ENCODE measurements at regions not wholly inside any gene's neighbourhood (a gene's known extent, or its start where the extent isn't known, plus 50 kb on each side); places are given as distances from the start of the nearest gene placed in this dataset.

GRCh38 chr7:126185959-126186580 is 1066.7 kb downstream of the GRM8 start:
- DNase-seq (ENCODE audit: low read depth) = no peak
- no peak overlapping the region for H3K4me3 ChIP-seq (ENCODE audit: low read depth, low read length)
- TF ChIP-seq CTCF (conservative IDR thresholded peaks at IDR 0.05; ENCODE audit: low read depth, low read length) = no peak

GRCh38 chr7:126179916-126180315 is 1072.8 kb downstream of the GRM8 start:
- no peak for DNase-seq (ENCODE audit: low read depth)
- no peak overlapping the region for H3K4me3 ChIP-seq (ENCODE audit: low read depth, low read length)
- no peak for TF ChIP-seq CTCF (conservative IDR thresholded peaks at IDR 0.05; ENCODE audit: low read depth, low read length)

GRCh38 chr7:126178865-126179264 is 1073.9 kb downstream of the GRM8 start:
- no peak for DNase-seq (ENCODE audit: low read depth)
- no peak overlapping the region for H3K4me3 ChIP-seq (ENCODE audit: low read depth, low read length)
- no peak for TF ChIP-seq CTCF (conservative IDR thresholded peaks at IDR 0.05; ENCODE audit: low read depth, low read length)

GRCh38 chr7:126177782-126178181 is 1075.0 kb downstream of the GRM8 start:
- TF ChIP-seq CTCF (conservative IDR thresholded peaks at IDR 0.05; ENCODE audit: low read depth, low read length) = no peak

GRCh38 chr7:126166645-126167044 is 1086.1 kb downstream of the GRM8 start:
- no peak for TF ChIP-seq CTCF (conservative IDR thresholded peaks at IDR 0.05; ENCODE audit: low read depth, low read length)
- H3K4me3 ChIP-seq (ENCODE audit: low read depth, low read length) = no peak overlapping the region

More at GRCh38 chr7:126177782-126178181, 1075.0 kb downstream of the GRM8 start:
- no peak for DNase-seq (ENCODE audit: low read depth)
- H3K4me3 ChIP-seq (ENCODE audit: low read depth, low read length) = no peak overlapping the region

GRCh38 chr7:126163647-126164046 is 1089.1 kb downstream of the GRM8 start:
- TF ChIP-seq CTCF (conservative IDR thresholded peaks at IDR 0.05; ENCODE audit: low read depth, low read length) = no peak
- DNase-seq (ENCODE audit: low read depth) = no peak
- no peak overlapping the region for H3K4me3 ChIP-seq (ENCODE audit: low read depth, low read length)

More at GRCh38 chr7:126166645-126167044, 1086.1 kb downstream of the GRM8 start:
- no peak for DNase-seq (ENCODE audit: low read depth)

- no peak for TF ChIP-seq CTCF (conservative IDR thresholded peaks at IDR 0.05; ENCODE audit: low read depth, low read length)
- no peak overlapping the region for H3K4me3 ChIP-seq (ENCODE audit: low read depth, low read length)
- DNase-seq (ENCODE audit: low read depth) = no peak
These were observed 1095.3 kb downstream of the GRM8 start for GRCh38 chr7:126157391-126157790.

Measured in choroid plexus epithelial cell (primary cell).